ENCODE measurements at regions not wholly inside any gene's neighbourhood (a gene's known extent, or its start where the extent isn't known, plus 50 kb on each side); places are given as distances from the start of the nearest gene placed in this dataset.

GRCh38 chr3:127101411-127102187 lies 91.3 kb upstream of the PRR23E start:
- Histone ChIP-seq H3K9me3 (ENCODE audit: insufficient read depth, low read length) (no peaks in the 10 kb centered on the region), H3K36me3 (ENCODE audit: low read length) (no peaks in the 10 kb centered on the region), H3F3A (ENCODE audit: insufficient read depth) (no peaks in the 10 kb centered on the region), H3K27me3 (ENCODE audit: low read length) (no peaks in the 10 kb centered on the region), H3K9me2 (replicated peaks; ENCODE audit: insufficient read depth, low read length) (no peaks in the 10 kb centered on the region), H3K79me2 (ENCODE audit: insufficient read depth, low read length) (no peaks in the 10 kb centered on the region), H3K4me3 (ENCODE audit: insufficient read depth, low read length, poor library complexity, severe bottlenecking) (no peak overlapping the region), H3K27ac (ENCODE audit: low read depth, low read length) (no peak overlapping the region), H3K9ac (ENCODE audit: low read length) (no peak overlapping the region), H4K20me1 (ENCODE audit: low read depth, low read length) (no peaks in the 10 kb centered on the region), H2AFZ (ENCODE audit: low read depth, low read length, severe bottlenecking) (no peak overlapping the region), H3K4me2 (ENCODE audit: low read depth, low read length, poor library complexity, severe bottlenecking) (no peak overlapping the region)
- TF ChIP-seq EZH2phosphoT487 (conservative IDR thresholded peaks at IDR 0.05; ENCODE audit: low read length) (no peak), CTCF (IDR thresholded peaks at IDR 0.05; ENCODE audit: insufficient read depth, low read length, poor library complexity, severe bottlenecking) (no peak)

- no peaks in the 10 kb centered on the region for H4K20me1 ChIP-seq (ENCODE audit: low read depth, low read length)
- no peaks in the 10 kb centered on the region for H3K9me3 ChIP-seq (ENCODE audit: insufficient read depth, low read length)
- H3K27ac ChIP-seq (ENCODE audit: low read depth, low read length): no peak overlapping the region
- TF ChIP-seq EZH2phosphoT487 (conservative IDR thresholded peaks at IDR 0.05; ENCODE audit: low read length) (no peak), CTCF (IDR thresholded peaks at IDR 0.05; ENCODE audit: insufficient read depth, low read length, poor library complexity, severe bottlenecking) (no peak)
- H3K9me2 ChIP-seq (replicated peaks; ENCODE audit: insufficient read depth, low read length): no peaks in the 10 kb centered on the region
- H3K79me2 ChIP-seq (ENCODE audit: insufficient read depth, low read length): no peaks in the 10 kb centered on the region
- H3K36me3 ChIP-seq (ENCODE audit: low read length): no peaks in the 10 kb centered on the region
- H3K9ac ChIP-seq (ENCODE audit: low read length): no peak overlapping the region
- no peaks in the 10 kb centered on the region for H3F3A ChIP-seq (ENCODE audit: insufficient read depth)
- H3K27me3 ChIP-seq (ENCODE audit: low read length): no peaks in the 10 kb centered on the region
- no peak overlapping the region for H3K4me2 ChIP-seq (ENCODE audit: low read depth, low read length, poor library complexity, severe bottlenecking)
- H2AFZ ChIP-seq (ENCODE audit: low read depth, low read length, severe bottlenecking): no peak overlapping the region
- H3K4me3 ChIP-seq (ENCODE audit: insufficient read depth, low read length, poor library complexity, severe bottlenecking): no peak overlapping the region
Observed at GRCh38 chr3:127102188-127102520, 90.8 kb upstream of the PRR23E start.

GRCh38 chr3:127102587-127102986 lies 90.3 kb upstream of the PRR23E start:
- Histone ChIP-seq H3K4me3 (ENCODE audit: insufficient read depth, low read length, poor library complexity, severe bottlenecking) (no peak overlapping the region), H3K9ac (ENCODE audit: low read length) (no peak overlapping the region), H4K20me1 (ENCODE audit: low read depth, low read length) (no peaks in the 10 kb centered on the region), H3K79me2 (ENCODE audit: insufficient read depth, low read length) (no peaks in the 10 kb centered on the region), H3F3A (ENCODE audit: insufficient read depth) (no peaks in the 10 kb centered on the region), H3K36me3 (ENCODE audit: low read length) (no peaks in the 10 kb centered on the region), H3K27me3 (ENCODE audit: low read length) (no peaks in the 10 kb centered on the region), H3K4me2 (ENCODE audit: low read depth, low read length, poor library complexity, severe bottlenecking) (no peak overlapping the region), H3K27ac (ENCODE audit: low read depth, low read length) (no peak overlapping the region), H2AFZ (ENCODE audit: low read depth, low read length, severe bottlenecking) (no peak overlapping the region), H3K9me3 (ENCODE audit: insufficient read depth, low read length) (no peaks in the 10 kb centered on the region), H3K9me2 (replicated peaks; ENCODE audit: insufficient read depth, low read length) (no peaks in the 10 kb centered on the region)
- no peak for TF ChIP-seq CTCF (IDR thresholded peaks at IDR 0.05; ENCODE audit: insufficient read depth, low read length, poor library complexity, severe bottlenecking)

Measured in SU-DHL-6 (cell line).